ENCODE measurements at regions not wholly inside any gene's neighbourhood (a gene's known extent, or its start where the extent isn't known, plus 50 kb on each side); places are given as distances from the start of the nearest gene placed in this dataset.

- no peaks in the 10 kb centered on the region for H4K20me1 ChIP-seq (ENCODE audit: insufficient read depth, low read length)
- H3K9ac ChIP-seq (ENCODE audit: low read length) = no peak overlapping the region
- H3K9me2 ChIP-seq (replicated peaks; ENCODE audit: insufficient read depth, low read length) = no peaks in the 10 kb centered on the region
- TF ChIP-seq EZH2phosphoT487 (IDR thresholded peaks at IDR 0.05; ENCODE audit: low read length) (no peak), CTCF (IDR thresholded peaks at IDR 0.05; ENCODE audit: low read length) (no peak), EZH2 (optimal IDR thresholded peaks at IDR 0.05; ENCODE audit: low read depth, low read length) (no peak)
- H3F3A ChIP-seq (ENCODE audit: insufficient read depth, low read length) = no peaks in the 10 kb centered on the region
- H3K4me2 ChIP-seq (ENCODE audit: low read depth, low read length) = no peak overlapping the region
- H3K9me3 ChIP-seq (replicated peaks; ENCODE audit: insufficient read depth, low read length) = no peaks in the 10 kb centered on the region
- H2AFZ ChIP-seq (ENCODE audit: low read length) = no peak overlapping the region
- DNase-seq = no peak
- H3K27me3 ChIP-seq (replicated peaks; ENCODE audit: insufficient read depth, low read length) = no peaks in the 10 kb centered on the region
- no peaks in the 10 kb centered on the region for H3K79me2 ChIP-seq (ENCODE audit: low read length)
- no peak overlapping the region for H3K27ac ChIP-seq (ENCODE audit: low read length)
- no peak overlapping the region for H3K4me3 ChIP-seq (ENCODE audit: low read length)
- H3K4me1 ChIP-seq (ENCODE audit: low read length) = no peaks in the 10 kb centered on the region
- H3K36me3 ChIP-seq (replicated peaks; ENCODE audit: insufficient read depth, low read length) = no peaks in the 10 kb centered on the region
Measured at GRCh38 chr13:72534951-72535640, 192.3 kb downstream of the MZT1 start.

DNA sequence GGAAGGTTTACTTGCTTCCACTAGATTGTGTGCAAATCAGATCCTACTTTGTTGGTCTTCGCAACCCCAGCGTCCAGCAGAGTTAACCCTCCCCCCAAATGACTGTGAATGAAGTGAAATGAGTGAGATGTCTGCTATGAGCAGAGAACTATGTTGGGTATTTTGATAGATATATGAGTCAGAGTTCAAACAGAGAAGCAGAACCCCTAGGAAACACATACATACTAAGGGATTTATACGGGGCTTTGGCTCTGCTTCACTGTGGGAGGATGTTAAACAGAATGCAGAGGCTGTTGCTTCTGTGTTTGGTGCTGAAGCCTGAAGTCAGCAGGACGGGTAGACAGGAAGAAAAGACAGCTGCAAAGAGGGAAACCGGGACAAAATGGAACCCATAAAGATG is 197.0 kb downstream of the MZT1 start:
- Histone ChIP-seq H3K4me3 (ENCODE audit: low read length) (no peak overlapping the region), H4K20me1 (ENCODE audit: insufficient read depth, low read length) (no peaks in the 10 kb centered on the region), H3K4me2 (ENCODE audit: low read depth, low read length) (no peak overlapping the region), H3K27me3 (replicated peaks; ENCODE audit: insufficient read depth, low read length) (no peaks in the 10 kb centered on the region), H3K27ac (ENCODE audit: low read length) (no peak overlapping the region), H3K9ac (ENCODE audit: low read length) (no peak overlapping the region), H3K9me3 (replicated peaks; ENCODE audit: insufficient read depth, low read length) (no peaks in the 10 kb centered on the region), H3K9me2 (replicated peaks; ENCODE audit: insufficient read depth, low read length) (no peaks in the 10 kb centered on the region), H3K36me3 (replicated peaks; ENCODE audit: insufficient read depth, low read length) (no peaks in the 10 kb centered on the region), H3F3A (ENCODE audit: insufficient read depth, low read length) (no peaks in the 10 kb centered on the region), H2AFZ (ENCODE audit: low read length) (no peak overlapping the region), H3K79me2 (ENCODE audit: low read length) (no peaks in the 10 kb centered on the region), H3K4me1 (ENCODE audit: low read length) (no peaks in the 10 kb centered on the region)
- TF ChIP-seq EZH2phosphoT487 (IDR thresholded peaks at IDR 0.05; ENCODE audit: low read length) = no peak
- no peak for DNase-seq

GRCh38 chr13:72527333-72527732 is 200.1 kb downstream of the MZT1 start:
- no peak overlapping the region for H3K27ac ChIP-seq (ENCODE audit: low read length)
- H3K4me3 ChIP-seq (ENCODE audit: low read length) = no peak overlapping the region

More at GRCh38 chr13:72527333-72527732, 200.1 kb downstream of the MZT1 start:
- H3K9me2 ChIP-seq (replicated peaks; ENCODE audit: insufficient read depth, low read length) = no peaks in the 10 kb centered on the region
- no peaks in the 10 kb centered on the region for H3F3A ChIP-seq (ENCODE audit: insufficient read depth, low read length)
- TF ChIP-seq EZH2phosphoT487 (IDR thresholded peaks at IDR 0.05; ENCODE audit: low read length) (no peak), EZH2 (optimal IDR thresholded peaks at IDR 0.05; ENCODE audit: low read depth, low read length) (no peak), CTCF (IDR thresholded peaks at IDR 0.05; ENCODE audit: low read length) (no peak)
- H3K27me3 ChIP-seq (replicated peaks; ENCODE audit: insufficient read depth, low read length) = no peaks in the 10 kb centered on the region
- no peak overlapping the region for H3K4me2 ChIP-seq (ENCODE audit: low read depth, low read length)
- no peak for DNase-seq
- no peak overlapping the region for H2AFZ ChIP-seq (ENCODE audit: low read length)
- H3K9me3 ChIP-seq (replicated peaks; ENCODE audit: insufficient read depth, low read length) = no peaks in the 10 kb centered on the region
- no peaks in the 10 kb centered on the region for H3K36me3 ChIP-seq (replicated peaks; ENCODE audit: insufficient read depth, low read length)
- no peaks in the 10 kb centered on the region for H3K4me1 ChIP-seq (ENCODE audit: low read length)
- no peak overlapping the region for H3K9ac ChIP-seq (ENCODE audit: low read length)
- H4K20me1 ChIP-seq (ENCODE audit: insufficient read depth, low read length) = no peaks in the 10 kb centered on the region
- no peaks in the 10 kb centered on the region for H3K79me2 ChIP-seq (ENCODE audit: low read length)
